DND-41 (cell line): ENCODE measurements at regions not wholly inside any gene's neighbourhood (a gene's known extent, or its start where the extent isn't known, plus 50 kb on each side); places are given as distances from the start of the nearest gene placed in this dataset.
"Not testable (repeated sequence)": the region's sequence is repeated elsewhere in the genome, so short reads cannot be mapped to it uniquely, and the experiment has no call there.

ENCODE experiments used
- CTCF ChIP-seq: IDR thresholded peaks from 2 replicates; pipeline ENCODE4 v1.5.1; 2012; ENCODE audit warnings: borderline replicate concordance, low read length, moderate library complexity, mild to moderate bottlenecking; ENCODE audit not compliant: poor library complexity, severe bottlenecking; ENCODE audit errors: extremely low read depth
- EZH2 ChIP-seq: IDR thresholded peaks from 3 replicates; pipeline ENCODE4 v1.6.1; 2012; ENCODE audit warnings: borderline replicate concordance, low read depth, mild to moderate bottlenecking, moderate library complexity, low read length, inconsistent platforms; ENCODE audit not compliant: severe bottlenecking

GRCh38 chr10:130295761-130296160 is 159.6 kb downstream of the GLRX3 start:
- not testable (repeated sequence) for TF ChIP-seq CTCF, EZH2
